Smooth muscle cell (in vitro differentiated cells): ENCODE measurements at regions not wholly inside any gene's neighbourhood (a gene's known extent, or its start where the extent isn't known, plus 50 kb on each side); places are given as distances from the start of the nearest gene placed in this dataset. TPM values are rescaled to one million over a fixed set of nuclear protein-coding genes. Genes with fewer than 3 reads are reported as not detected.

ENCODE experiments used
- microRNA-seq: library from miRNA; unstranded; fragments of <30 nt; microRNA quantifications from one replicate; pipeline ENCODE4, GENCODE V29; 2016; ENCODE audit warnings: borderline number of aligned reads
- small RNA-seq: library from RNA; depleted of rRNA; stranded (forward); fragments of <200 nt; gene quantifications from one replicate; pipeline ENCODE3, GENCODE V24; 2014

Small RNA genes lying in the stretch of these regions (microRNA-seq; reads per million reads assigned to microRNA genes)
- gene MIR7158 (not detected), gene MIR7515 (not detected)

Small RNA genes lying in the stretch of these regions (small RNA-seq; reads per million reads assigned to genes)
- not detected for gene MIR7158
